Vagina (tissue), 2 donors: ENCODE measurements at regions not wholly inside any gene's neighbourhood (a gene's known extent, or its start where the extent isn't known, plus 50 kb on each side); places are given as distances from the start of the nearest gene placed in this dataset.

ENCODE experiments used
- DNase-seq, 2 donors: peaks; one replicate each; pipeline ENCODE4 v3.0.0-alpha.2; 2017; ENCODE audit errors: extremely low spot score in 2 of 2
- H3K27ac ChIP-seq: fragments of 200-600 bp; sonication (generic); one replicate; pipeline ENCODE4 v1.5.1; 2019
- H3K27me3 ChIP-seq: fragments of 200-600 bp; sonication (generic); one replicate; pipeline ENCODE4 v1.5.1; 2019
- H3K36me3 ChIP-seq, 2 donors: fragments of 200-600 bp; sonication (generic); one replicate each; pipeline ENCODE4 v1.5.1; 2017 to 2019
- H3K4me1 ChIP-seq: fragments of 200-600 bp; sonication (generic); one replicate; pipeline ENCODE4 v1.5.1; 2019
- H3K4me3 ChIP-seq, 2 donors: fragments of 200-600 bp; sonication (generic); 1 replicate in 1 of 2; 2 replicates in 1 of 2; pipeline ENCODE4 v1.5.1; 2016 to 2019
- H3K9me3 ChIP-seq: fragments of 200-600 bp; sonication (generic); one replicate; pipeline ENCODE4 v1.5.1; 2019
- CTCF ChIP-seq, 3 experiments: fragments of 450-650 bp in 2 of 3; fragments of 200-600 bp in 1 of 3; sonication (generic) in 1 of 3; IDR thresholded peaks; one replicate each; pipeline ENCODE4 v1.5.1; 2017 to 2019; ENCODE audit warnings: antibody characterized with exemption in 3 of 3, mild to moderate bottlenecking in 2 of 3, moderate library complexity in 2 of 3
- POLR2A ChIP-seq, 2 donors: fragments of 450-650 bp; IDR thresholded peaks; one replicate each; pipeline ENCODE4 v1.6.1; 2017; ENCODE audit warnings: antibody characterized with exemption in 2 of 2, mild to moderate bottlenecking in 2 of 2, moderate library complexity in 2 of 2
- POLR2AphosphoS5 ChIP-seq, 2 donors: sonication (generic); formaldehyde crosslinking; IDR thresholded peaks; one replicate each; pipeline ENCODE4 v1.9.0; 2017; ENCODE audit warnings: antibody characterized with exemption in 2 of 2, mild to moderate bottlenecking in 2 of 2, low read depth in 1 of 2; ENCODE audit not compliant: insufficient read depth in 1 of 2
- intact Hi-C: fragments of 100-400 bp; cut with DNase I; formaldehyde crosslinking; loops from one replicate; pipeline ENCODE4 v1.15.1; 2023

- no peaks in the 10 kb centered on the region for H3K27me3 ChIP-seq
- TF ChIP-seq POLR2A (IDR thresholded peaks at IDR 0.05), result no peak
- no peak for TF ChIP-seq CTCF (IDR thresholded peaks at IDR 0.05)
- TF ChIP-seq POLR2AphosphoS5 (IDR thresholded peaks at IDR 0.05; ENCODE audit: insufficient read depth in 1 of 2, low read depth in 1 of 2), result no peak
These were observed 324.7 kb downstream of the CXCL12 start for GRCh38 chr10:44060221-44060620.

GRCh38 chr10:44058259-44058658 is 326.6 kb downstream of the CXCL12 start:
- no peaks in the 10 kb centered on the region for H3K4me1 ChIP-seq
- DNase-seq, result no peak
- TF ChIP-seq POLR2AphosphoS5 (IDR thresholded peaks at IDR 0.05; ENCODE audit: insufficient read depth in 1 of 2, low read depth in 1 of 2), result no peak
- no peak for TF ChIP-seq CTCF (IDR thresholded peaks at IDR 0.05)
- TF ChIP-seq POLR2A (IDR thresholded peaks at IDR 0.05), result no peak
- no peaks in the 10 kb centered on the region for H3K9me3 ChIP-seq
- intact Hi-C loops, result no loop called here
- no peaks in the 10 kb centered on the region for H3K27me3 ChIP-seq
- no peak overlapping the region for H3K4me3 ChIP-seq
- no peaks in the 10 kb centered on the region for H3K36me3 ChIP-seq
- H3K27ac ChIP-seq, result no peak overlapping the region

More at GRCh38 chr10:44060221-44060620, 324.7 kb downstream of the CXCL12 start:
- DNase-seq, result no peak
- no peak overlapping the region for H3K27ac ChIP-seq
- no peak overlapping the region for H3K4me3 ChIP-seq
- no peaks in the 10 kb centered on the region for H3K9me3 ChIP-seq
- H3K36me3 ChIP-seq, result no peaks in the 10 kb centered on the region
- intact Hi-C loops, result no loop called here
- peaks cover 10% of the 10 kb centered on the region for H3K4me1 ChIP-seq

- TF ChIP-seq POLR2A (IDR thresholded peaks at IDR 0.05) (no peak), CTCF (IDR thresholded peaks at IDR 0.05) (no peak), POLR2AphosphoS5 (IDR thresholded peaks at IDR 0.05; ENCODE audit: insufficient read depth in 1 of 2, low read depth in 1 of 2) (no peak)
- no peak for DNase-seq
- Histone ChIP-seq H3K27ac (no peak overlapping the region), H3K4me3 (no peak overlapping the region), H3K27me3 (no peaks in the 10 kb centered on the region), H3K9me3 (no peaks in the 10 kb centered on the region), H3K4me1 (peaks cover 4% of the 10 kb centered on the region), H3K36me3 (no peaks in the 10 kb centered on the region)
- intact Hi-C loops, result no loop called here
These were observed 327.7 kb downstream of the CXCL12 start for GRCh38 chr10:44056967-44057805.

- H3K27me3 ChIP-seq, result no peaks in the 10 kb centered on the region
- H3K36me3 ChIP-seq, result no peaks in the 10 kb centered on the region
- H3K9me3 ChIP-seq, result no peaks in the 10 kb centered on the region
- TF ChIP-seq POLR2AphosphoS5 (IDR thresholded peaks at IDR 0.05; ENCODE audit: insufficient read depth in 1 of 2, low read depth in 1 of 2), result no peak
- no peak for TF ChIP-seq CTCF (IDR thresholded peaks at IDR 0.05)
- TF ChIP-seq POLR2A (IDR thresholded peaks at IDR 0.05), result no peak
- DNase-seq, result no peak
- H3K4me1 ChIP-seq, result peaks cover 12% of the 10 kb centered on the region
- no peak overlapping the region for H3K4me3 ChIP-seq
- H3K27ac ChIP-seq, result no peak overlapping the region
- intact Hi-C loops, result no loop called here
These were observed 328.7 kb downstream of the CXCL12 start for GRCh38 chr10:44056206-44056605.

- TF ChIP-seq POLR2AphosphoS5 (IDR thresholded peaks at IDR 0.05; ENCODE audit: insufficient read depth in 1 of 2, low read depth in 1 of 2) (no peak), CTCF (IDR thresholded peaks at IDR 0.05) (no peak), POLR2A (IDR thresholded peaks at IDR 0.05) (no peak)
- Histone ChIP-seq H3K27ac (no peak overlapping the region), H3K4me3 (no peak overlapping the region), H3K4me1 (peaks cover 15% of the 10 kb centered on the region), H3K36me3 (no peaks in the 10 kb centered on the region), H3K9me3 (no peaks in the 10 kb centered on the region), H3K27me3 (no peaks in the 10 kb centered on the region)
- peak in 1 of 2 donors; percentile 62 for DNase-seq
- intact Hi-C loops, result no loop called here
These were observed 330.9 kb downstream of the CXCL12 start for GRCh38 chr10:44054046-44054445.
